Left forelimb (tissue), 1 donor: ENCODE measurements at regions not wholly inside any gene's neighbourhood (a gene's known extent, or its start where the extent isn't known, plus 50 kb on each side); places are given as distances from the start of the nearest gene placed in this dataset.

ENCODE experiments used
- DNase-seq: peaks from one replicate; pipeline ENCODE4 v3.0.0-alpha.2; 2018; ENCODE audit warnings: low spot score

DNA sequence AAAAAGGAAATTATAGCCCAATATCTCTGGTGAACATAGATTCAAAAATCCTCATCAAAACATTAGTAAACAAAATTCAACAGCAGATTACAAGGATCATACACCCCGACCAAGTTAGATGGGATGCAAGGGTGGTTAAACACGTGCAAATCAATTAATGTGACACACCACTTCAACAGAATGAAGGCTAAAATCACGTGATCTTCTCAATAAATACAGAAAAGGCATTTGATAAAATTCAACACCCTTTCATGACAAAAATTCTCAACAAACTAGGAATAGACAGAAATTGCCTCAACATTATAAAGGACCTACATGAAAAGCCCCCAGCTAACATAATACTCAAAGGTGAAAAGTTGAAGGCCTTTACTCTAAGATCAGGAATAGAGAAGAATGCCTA lies 590.8 kb upstream of the FZD8 start:
- DNase-seq = no peak

DNA sequence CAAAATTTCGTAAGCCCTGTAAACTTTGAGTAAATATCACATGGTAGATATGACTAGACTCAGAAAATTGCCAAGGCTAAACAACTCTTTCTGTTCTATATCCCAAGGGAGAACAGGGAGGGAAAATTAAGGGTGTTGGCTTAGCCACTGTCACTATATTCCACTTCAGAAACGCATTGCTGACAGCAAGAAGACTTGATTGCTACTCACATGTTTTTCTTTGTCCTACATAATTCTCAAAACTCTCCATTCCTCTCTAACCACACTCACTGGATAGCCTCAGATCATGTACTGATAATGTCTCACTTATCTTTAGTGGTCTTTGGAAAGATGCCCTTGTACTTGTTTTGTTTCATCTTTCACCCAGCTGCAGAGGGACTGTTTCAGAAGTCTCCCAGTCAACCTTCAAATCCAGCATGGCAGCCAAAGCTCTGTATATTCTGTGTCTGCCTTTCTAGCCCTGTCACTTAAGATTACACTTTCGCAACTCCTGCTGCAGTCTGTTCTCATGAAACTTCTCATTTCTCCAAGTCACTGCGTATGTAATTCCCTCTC lies 582.4 kb upstream of the FZD8 start:
- no peak for DNase-seq

GRCh38 chr10:36221101-36221500 lies 579.0 kb upstream of the FZD8 start:
- DNase-seq = no peak

- no peak for DNase-seq
Measured at GRCh38 chr10:36220151-36220550, 578.1 kb upstream of the FZD8 start.

- no peak for DNase-seq
Measured at GRCh38 chr10:36211856-36212255, 569.8 kb upstream of the FZD8 start.

DNA sequence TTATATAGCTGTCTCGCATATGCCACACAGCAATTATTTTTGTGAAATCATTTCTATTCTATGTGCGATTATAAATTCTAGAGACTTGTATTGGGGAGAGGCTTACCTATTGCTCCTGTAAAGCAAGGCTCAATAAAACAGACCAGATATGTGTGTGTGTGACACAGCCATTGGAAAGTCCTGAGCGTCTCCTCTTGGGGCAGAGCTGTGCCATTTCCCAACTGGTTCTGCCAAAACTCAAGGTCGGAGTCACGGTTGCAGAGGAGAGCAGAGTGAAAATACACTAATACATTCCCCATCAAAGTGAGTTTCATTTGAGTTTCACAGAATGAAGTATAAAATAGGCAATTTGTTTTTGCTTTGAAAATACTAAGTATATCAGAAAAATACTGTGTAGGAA lies 567.4 kb upstream of the FZD8 start:
- DNase-seq = no peak

- no peak for DNase-seq
Measured at GRCh38 chr10:36202881-36203280, 560.8 kb upstream of the FZD8 start.

DNA sequence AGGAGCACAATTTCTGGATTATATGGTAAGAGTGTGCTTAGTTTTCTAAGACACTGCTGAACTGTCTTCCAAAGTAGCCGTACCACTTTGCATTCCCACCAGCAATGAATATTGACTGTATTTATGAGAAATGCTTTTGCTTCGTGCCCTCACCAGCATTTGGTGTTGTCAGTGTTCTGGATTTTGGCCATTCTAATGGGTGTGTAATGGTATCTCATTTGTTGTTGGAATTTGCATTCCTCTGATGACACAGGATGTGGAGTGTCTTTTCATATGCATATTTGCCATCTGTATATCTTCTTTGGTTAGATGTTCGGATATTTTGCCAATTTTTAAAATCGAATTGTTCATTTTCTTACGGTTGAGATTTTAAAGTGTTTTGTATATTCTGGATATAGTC lies 558.5 kb upstream of the FZD8 start:
- no peak for DNase-seq

- DNase-seq = no peak
Measured at GRCh38 chr10:36198322-36198721, 556.2 kb upstream of the FZD8 start.

DNA sequence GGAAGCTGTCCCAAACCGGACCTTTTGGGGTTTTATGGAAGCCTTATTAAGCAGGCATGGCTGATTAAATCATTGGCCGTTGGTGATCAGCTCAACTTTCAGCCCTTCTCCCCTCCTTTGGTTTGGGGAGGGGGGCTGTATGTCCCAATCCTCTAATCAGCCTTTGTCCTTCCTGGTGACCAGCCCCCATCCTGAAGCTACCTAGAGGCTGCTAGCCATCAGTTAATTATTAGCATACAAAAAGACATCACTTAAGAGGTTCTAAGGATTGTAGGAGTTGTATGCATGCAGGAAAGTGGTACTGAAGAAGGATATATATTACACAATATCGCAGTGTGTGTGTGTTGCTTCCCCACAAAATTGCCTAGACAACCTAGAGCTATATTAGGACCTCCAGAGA lies 553.3 kb upstream of the FZD8 start:
- DNase-seq = no peak

GRCh38 chr10:36194276-36194675 lies 552.2 kb upstream of the FZD8 start:
- DNase-seq = peak; percentile 73

GRCh38 chr10:36191009-36191408 lies 548.9 kb upstream of the FZD8 start:
- no peak for DNase-seq

- DNase-seq = no peak
Measured at GRCh38 chr10:36188461-36188860, 546.4 kb upstream of the FZD8 start.

DNA sequence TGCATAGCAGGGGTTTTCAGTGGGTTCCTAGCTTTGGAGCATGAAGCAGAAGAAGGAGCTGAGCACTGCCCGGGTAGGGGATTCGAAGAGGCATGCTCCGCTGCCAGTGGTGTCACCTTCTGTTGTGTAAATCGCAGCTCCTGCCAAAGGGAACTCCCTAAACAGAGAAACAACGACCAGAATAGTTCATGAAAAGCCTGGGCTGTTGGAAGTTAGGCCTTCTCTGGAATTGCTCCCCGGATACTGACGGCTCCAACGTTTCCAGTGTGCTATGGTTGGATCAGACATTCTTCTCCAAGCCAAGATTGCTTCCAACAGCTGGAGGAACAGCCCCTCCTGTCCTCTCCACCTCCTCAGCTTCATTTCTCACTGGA lies 546.0 kb upstream of the FZD8 start:
- peak; percentile 78 for DNase-seq

- DNase-seq = peak; percentile 77
Measured at GRCh38 chr10:36187380-36188079, 545.4 kb upstream of the FZD8 start.

DNA sequence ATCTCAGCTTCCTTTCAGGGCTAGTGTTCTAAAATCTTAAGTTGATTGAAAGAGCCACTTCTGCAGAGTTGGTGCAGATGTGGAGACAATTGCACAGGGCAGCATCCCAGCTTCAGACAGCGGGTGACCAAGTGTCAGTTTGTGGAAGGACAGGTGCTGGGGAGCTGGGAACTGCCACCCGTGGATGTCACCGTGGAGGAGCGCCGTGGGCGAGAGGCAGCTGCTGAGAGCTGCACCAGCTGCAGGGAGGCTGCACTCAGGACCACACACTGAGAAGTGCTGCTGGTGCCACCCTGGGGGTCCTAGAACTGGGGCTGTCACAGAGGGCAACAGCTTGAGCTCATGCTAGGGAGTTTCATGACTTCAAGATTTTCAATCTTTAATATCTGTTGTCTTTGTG lies 543.0 kb upstream of the FZD8 start:
- DNase-seq = peak; percentile 70

- DNase-seq = no peak
Measured at GRCh38 chr10:36183726-36184125, 541.6 kb upstream of the FZD8 start.

- no peak for DNase-seq
Measured at GRCh38 chr10:36183056-36183455, 541.0 kb upstream of the FZD8 start.

DNA sequence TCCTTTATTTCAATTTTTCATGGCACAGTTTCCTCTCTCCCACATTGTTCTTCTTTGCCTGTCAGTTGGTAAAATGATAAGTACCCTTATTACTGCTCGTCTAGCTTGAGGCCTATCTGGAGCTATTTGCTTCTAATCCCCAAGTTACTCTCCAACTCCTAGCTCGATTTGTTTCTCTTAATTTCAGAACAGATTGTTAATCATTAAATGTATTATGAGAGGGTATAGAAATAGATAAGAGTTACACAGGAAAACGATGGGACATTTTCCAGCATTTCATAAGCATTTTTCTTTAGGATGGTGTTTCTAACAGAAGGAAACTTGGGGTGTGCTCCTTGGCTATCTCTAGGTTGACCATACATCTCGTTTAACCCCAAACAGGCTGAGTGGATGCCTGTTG lies 540.5 kb upstream of the FZD8 start:
- DNase-seq = no peak

GRCh38 chr10:36182179-36182566 lies 540.1 kb upstream of the FZD8 start:
- no peak for DNase-seq

DNA sequence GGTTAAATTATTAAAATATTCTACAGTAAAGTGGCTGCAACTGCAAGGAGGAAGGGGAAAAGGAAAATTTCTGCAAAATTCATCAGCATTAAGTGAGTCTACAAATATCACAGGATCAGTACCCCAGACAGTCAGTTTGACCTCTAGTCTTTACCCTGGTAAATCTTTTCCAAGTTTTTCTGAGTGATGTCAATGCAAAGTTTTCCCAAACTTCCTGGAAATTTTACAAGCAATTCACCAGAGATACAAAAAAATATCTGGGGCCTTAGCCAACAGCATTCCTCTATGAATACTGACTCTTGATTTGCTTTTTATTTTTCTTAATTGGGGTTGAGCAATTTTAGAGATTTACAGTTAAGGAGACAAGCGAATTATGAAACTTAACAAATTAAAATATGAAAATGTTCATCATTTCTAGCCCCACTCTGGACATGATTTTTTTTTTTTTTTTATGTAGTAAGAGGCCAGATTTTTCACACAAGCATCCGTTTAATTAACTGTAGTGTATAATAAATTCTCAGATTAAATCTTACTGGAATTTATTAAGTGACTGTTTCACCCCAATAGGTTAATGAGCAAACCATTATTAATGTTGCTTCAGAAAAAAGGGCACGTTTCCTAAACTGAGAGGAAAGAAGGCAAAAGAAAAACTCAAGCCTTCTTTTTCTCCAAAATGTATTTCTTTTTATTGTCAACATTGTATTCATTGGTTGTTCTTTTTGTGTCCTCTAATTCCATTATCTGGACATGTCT lies 539.5 kb upstream of the FZD8 start:
- DNase-seq = no peak

DNA sequence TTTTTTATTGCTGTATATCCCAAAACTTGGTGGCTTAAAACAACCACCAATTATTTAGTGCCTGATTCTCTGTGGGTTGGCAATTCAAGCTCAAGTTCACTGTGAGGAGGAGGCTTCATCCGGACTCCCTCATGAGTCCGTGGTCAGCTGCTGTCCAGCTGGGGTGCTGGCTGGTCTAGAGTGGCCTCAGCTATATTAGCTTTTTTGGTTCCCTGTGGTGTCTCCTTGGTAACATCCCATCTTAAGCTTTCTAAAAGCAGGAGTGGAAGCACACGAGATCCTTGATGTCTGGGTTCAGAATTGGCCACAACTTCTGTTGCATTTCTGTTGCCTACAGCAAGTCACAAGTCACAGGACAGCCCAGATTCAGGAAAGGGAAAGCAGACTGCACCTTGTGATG lies 536.5 kb upstream of the FZD8 start:
- no peak for DNase-seq

- no peak for DNase-seq
Measured at GRCh38 chr10:36177071-36177470, 535.0 kb upstream of the FZD8 start.

- no peak for DNase-seq
Measured at GRCh38 chr10:36175954-36176353, 533.9 kb upstream of the FZD8 start.
